Spleen (tissue), 11 donors: ENCODE measurements at regions not wholly inside any gene's neighbourhood (a gene's known extent, or its start where the extent isn't known, plus 50 kb on each side); places are given as distances from the start of the nearest gene placed in this dataset.

Experiments
- DNase-seq: peaks from one replicate; pipeline ENCODE4 v3.0.0-alpha.2; 2020
- H3K27ac ChIP-seq, 8 donors: fragments of 200-600 bp; sonication (generic) in 7 of 8; 1 replicate in 4 of 8; 2 replicates in 4 of 8; pipeline versions ENCODE4 v1.5.0 to v1.8.0; 2016 to 2021; ENCODE audit warnings: inconsistent platforms in 4 of 8, mild to moderate bottlenecking in 4 of 8, moderate library complexity in 1 of 8
- H3K27me3 ChIP-seq, 7 donors: fragments of 200-600 bp; sonication (generic) in 6 of 7; replicated peaks in 1 of 7; 1 replicate in 4 of 7; 2 replicates in 3 of 7; pipeline versions ENCODE4 v1.5.0 to v1.8.0; 2016 to 2021; ENCODE audit warnings: inconsistent platforms in 3 of 7, mild to moderate bottlenecking in 1 of 7
- H3K36me3 ChIP-seq, 6 donors: fragments of 200-600 bp; sonication (generic) in 5 of 6; 1 replicate in 4 of 6; 2 replicates in 2 of 6; pipeline versions ENCODE4 v1.5.0 to v1.8.0; 2016 to 2021; ENCODE audit warnings: inconsistent platforms in 2 of 6
- H3K4me1 ChIP-seq, 6 donors: fragments of 200-600 bp; sonication (generic) in 5 of 6; 1 replicate in 3 of 6; 2 replicates in 3 of 6; pipeline versions ENCODE4 v1.5.0 to v1.8.0; 2016 to 2021; ENCODE audit warnings: inconsistent platforms in 3 of 6
- H3K4me3 ChIP-seq, 8 donors: fragments of 200-600 bp; sonication (generic) in 7 of 8; 1 replicate in 4 of 8; 2 replicates in 4 of 8; pipeline versions ENCODE4 v1.5.0 to v1.8.0; 2016 to 2021; ENCODE audit warnings: inconsistent platforms in 4 of 8, mild to moderate bottlenecking in 4 of 8, moderate library complexity in 2 of 8
- H3K9me3 ChIP-seq, 8 donors: fragments of 200-600 bp; sonication (generic) in 7 of 8; 1 replicate in 4 of 8; 2 replicates in 4 of 8; pipeline versions ENCODE4 v1.5.0 to v1.8.0; 2016 to 2021; ENCODE audit warnings: inconsistent platforms in 4 of 8
- CTCF ChIP-seq, 11 experiments: fragments of 200-600 bp in 7 of 11; fragments of 450-650 bp in 4 of 11; sonication (generic) in 4 of 11; IDR thresholded peaks in 8 of 11; conservative IDR thresholded peaks in 3 of 11; 1 replicate in 7 of 11; 2 replicates in 4 of 11; pipeline versions ENCODE4 v1.4.0 to v1.8.0; 2016 to 2021; ENCODE audit warnings: antibody characterized with exemption in 11 of 11, inconsistent platforms in 4 of 11, mild to moderate bottlenecking in 1 of 11
- POLR2A ChIP-seq, 3 donors: fragments of 450-650 bp; IDR thresholded peaks; one replicate each; pipeline ENCODE4 v1.5.1; 2017; ENCODE audit warnings: antibody characterized with exemption in 3 of 3, mild to moderate bottlenecking in 1 of 3
- POLR2AphosphoS5 ChIP-seq, 3 donors: sonication (generic); formaldehyde crosslinking; IDR thresholded peaks; one replicate each; pipeline ENCODE4 v1.5.1; 2017; ENCODE audit warnings: antibody characterized with exemption in 3 of 3
- WGBS, 5 donors: extraction: QIAGEN DNeasy Blood & Tissue Kit in 3 of 5; methylation state at CpG; one replicate each; pipeline versions ENCODE4 v1.1.5 to v1.1.7; 2013 to 2018; 5-methylcytosine and 5-hydroxymethylcytosine counted together
- intact Hi-C: fragments of 100-400 bp; cut with DNase I; formaldehyde crosslinking; loops from one replicate; pipeline ENCODE4 v1.15.0; 2023; ENCODE audit warnings: low total_unique reads
- donor health status: healthy with polysubstance abuse.
- donor health status: DM: no; HTN: no; CAD: no; lungs with moderate emphysema.
- donor health status: DM: no; HTN: no; CAD: no.
- donor health status: Bipolar disorder and iron deficiency.
- donor health status: healthy.
- donor health status: DM: no; HTN: no; CAD: no.
- donor health status: DM: yes; HTN: yes; CAD: no.

DNA sequence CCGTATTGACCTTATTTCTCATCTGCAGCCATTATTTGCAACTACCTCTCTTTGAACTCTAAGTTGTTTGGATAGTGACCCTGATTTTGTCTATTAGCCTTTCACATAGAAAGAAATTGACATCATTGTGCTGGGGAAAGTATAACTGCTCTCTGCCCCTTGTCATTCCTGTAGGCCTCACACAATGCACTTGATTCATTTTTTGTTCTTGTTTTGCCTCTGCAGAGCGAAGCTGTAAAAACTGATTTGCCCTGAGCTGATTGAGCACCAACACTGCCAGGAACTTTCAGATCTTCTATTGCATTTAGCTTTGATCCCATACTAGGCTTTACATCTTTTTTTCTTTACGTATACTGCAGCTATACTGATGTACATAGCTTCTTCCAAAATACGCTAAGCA lies 167.2 kb upstream of the PTBP2 start:
- no peaks in the 10 kb centered on the region for H3K4me1 ChIP-seq
- H3K4me3 ChIP-seq: no peak overlapping the region
- H3K9me3 ChIP-seq: no peaks in the 10 kb centered on the region
- 90 to 94% (median 92%) methylated on average over 4 of the region's 4 CpGs for WGBS, 5 donors
- no peak overlapping the region for H3K27ac ChIP-seq
- no peak for TF ChIP-seq POLR2A (IDR thresholded peaks at IDR 0.05)
- TF ChIP-seq POLR2AphosphoS5 (IDR thresholded peaks at IDR 0.05): no peak
- TF ChIP-seq CTCF (IDR thresholded peaks at IDR 0.05 in 8 of 11, conservative IDR thresholded peaks at IDR 0.05 in 3 of 11): no peak
- DNase-seq: no peak
- H3K36me3 ChIP-seq: no peaks in the 10 kb centered on the region
- no peaks in the 10 kb centered on the region for H3K27me3 ChIP-seq
- intact Hi-C loops: no loop called here

DNA sequence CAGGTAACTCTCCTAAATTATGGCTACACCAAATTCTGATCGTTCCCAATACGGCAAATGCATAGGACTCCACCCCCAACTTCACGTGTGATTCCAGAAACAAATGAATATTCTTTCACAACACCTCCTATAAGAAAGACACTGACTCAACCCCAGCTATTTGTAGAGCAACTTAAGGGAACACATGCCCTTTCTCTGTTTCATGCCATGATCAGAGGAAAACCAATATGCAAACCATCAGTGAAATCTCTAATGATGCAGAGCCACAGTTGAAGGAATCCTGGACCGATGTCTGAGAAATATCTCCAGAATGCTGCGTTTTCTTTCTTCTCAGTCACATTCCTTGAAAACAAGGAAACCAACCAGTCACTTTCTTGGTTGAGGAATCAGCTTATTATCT lies 164.2 kb upstream of the PTBP2 start:
- Histone ChIP-seq H3K27me3 (no peaks in the 10 kb centered on the region), H3K9me3 (no peaks in the 10 kb centered on the region), H3K36me3 (no peaks in the 10 kb centered on the region), H3K27ac (no peak overlapping the region), H3K4me3 (no peak overlapping the region), H3K4me1 (peaks cover 0 to 9% (median 0%) of the 10 kb centered on the region in 6 donors)
- WGBS, 5 donors: 85 to 95% (median 89%) methylated on average over 5 of the region's 5 CpGs
- no peak for DNase-seq
- intact Hi-C loops: no loop called here
- TF ChIP-seq POLR2AphosphoS5 (IDR thresholded peaks at IDR 0.05) (no peak), POLR2A (IDR thresholded peaks at IDR 0.05) (no peak), CTCF (IDR thresholded peaks at IDR 0.05 in 8 of 11, conservative IDR thresholded peaks at IDR 0.05 in 3 of 11) (no peak)

DNA sequence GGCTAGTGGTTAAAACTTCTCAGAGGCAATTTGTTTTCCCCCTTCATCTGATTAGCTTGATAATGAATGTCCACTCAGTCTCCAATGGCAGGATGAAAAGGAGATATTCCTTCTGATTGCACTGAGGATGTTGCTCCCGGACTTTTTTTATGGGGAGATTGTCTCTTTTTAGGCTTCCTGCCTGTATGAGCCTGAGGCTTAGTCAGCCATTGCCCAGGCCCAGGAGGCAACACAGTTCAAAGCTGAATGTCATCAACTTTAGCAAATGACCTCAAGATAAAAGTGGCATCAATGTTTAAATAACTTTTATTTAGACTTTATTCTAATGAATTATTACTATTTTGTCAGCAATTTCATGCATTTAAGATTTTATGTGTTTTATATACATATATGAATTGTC lies 162.9 kb upstream of the PTBP2 start:
- intact Hi-C loops: no loop called here
- Histone ChIP-seq H3K4me3 (no peak overlapping the region), H3K27me3 (no peaks in the 10 kb centered on the region), H3K36me3 (no peaks in the 10 kb centered on the region), H3K9me3 (no peaks in the 10 kb centered on the region), H3K4me1 (peaks cover 0 to 9% (median 0%) of the 10 kb centered on the region in 6 donors), H3K27ac (no peak overlapping the region)
- no peak for DNase-seq
- TF ChIP-seq POLR2A (IDR thresholded peaks at IDR 0.05): no peak
- TF ChIP-seq POLR2AphosphoS5 (IDR thresholded peaks at IDR 0.05): no peak
- TF ChIP-seq CTCF (IDR thresholded peaks at IDR 0.05 in 8 of 11, conservative IDR thresholded peaks at IDR 0.05 in 3 of 11): no peak
- 74 to 88% (median 77%) methylated on average over 1 of the region's 1 CpG for WGBS, 5 donors

- no peak for DNase-seq
- intact Hi-C loops: no loop called here
- WGBS, 5 donors: 89 to 92% (median 90%) methylated on average over 4 of the region's 4 CpGs
- Histone ChIP-seq H3K36me3 (no peaks in the 10 kb centered on the region), H3K27ac (no peak overlapping the region), H3K4me3 (no peak overlapping the region), H3K4me1 (peaks cover 0 to 9% (median 0%) of the 10 kb centered on the region in 6 donors), H3K27me3 (no peaks in the 10 kb centered on the region), H3K9me3 (no peaks in the 10 kb centered on the region)
- no peak for TF ChIP-seq POLR2A (IDR thresholded peaks at IDR 0.05)
- no peak for TF ChIP-seq CTCF (IDR thresholded peaks at IDR 0.05 in 8 of 11, conservative IDR thresholded peaks at IDR 0.05 in 3 of 11)
Observed at GRCh38 chr1:96559181-96559580, 162.4 kb upstream of the PTBP2 start.
